HG03175 (cell line): ENCODE measurements at regions not wholly inside any gene's neighbourhood (a gene's known extent, or its start where the extent isn't known, plus 50 kb on each side); places are given as distances from the start of the nearest gene placed in this dataset.

Source experiments
- ATAC-seq: cut with Tn5 transposase; IDR thresholded peaks from one replicate; pipeline ENCODE4 v1.9.1; 2021; ENCODE audit warnings: mild to moderate bottlenecking, moderate library complexity; ENCODE audit not compliant: unreplicated experiment

DNA sequence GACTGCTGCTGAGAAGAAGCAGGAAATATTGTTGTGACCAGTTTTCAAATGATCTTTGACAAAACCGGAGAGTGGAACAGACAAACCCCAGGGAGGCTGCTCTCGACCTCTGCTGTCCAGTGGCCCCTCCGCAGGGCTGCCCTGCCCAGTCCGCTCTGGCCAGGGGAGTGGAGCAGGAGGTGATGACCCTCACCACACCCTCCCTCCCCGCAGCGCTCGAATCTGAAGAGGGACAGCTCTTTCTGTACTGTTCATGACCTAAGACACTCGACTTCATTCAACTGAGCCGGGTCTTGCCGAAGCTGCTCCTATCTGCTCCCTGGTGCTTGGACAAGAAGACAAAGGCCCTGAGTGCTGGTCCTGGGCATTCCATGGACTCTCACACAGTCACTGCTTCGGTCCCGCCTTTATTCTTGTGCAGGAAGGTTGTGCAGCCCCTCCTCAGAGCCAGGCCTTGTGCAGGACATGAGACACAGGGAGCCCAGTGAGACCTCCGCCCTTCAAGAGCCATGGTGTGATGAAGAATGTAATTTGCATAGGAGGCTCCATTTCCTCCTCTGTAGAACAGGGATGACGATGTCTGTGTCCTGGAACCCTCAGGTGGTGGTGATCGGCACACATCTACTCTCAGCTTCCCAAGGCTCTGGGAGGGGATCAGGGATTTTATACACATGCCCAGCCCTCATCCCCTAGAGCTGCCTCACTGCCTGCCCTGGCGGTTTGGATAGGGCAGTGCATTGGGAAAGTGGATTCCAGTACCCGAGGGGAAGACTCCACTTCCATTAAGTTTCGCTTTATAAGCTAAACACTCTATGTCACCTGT, 97.1 kb upstream of the PRR20G start:
- ATAC-seq, result no peak

GRCh38 chr3:127383656-127384179, 95.9 kb upstream of the PRR20G start:
- no peak for ATAC-seq

GRCh38 chr3:127377801-127378655, 90.2 kb upstream of the PRR20G start:
- ATAC-seq, result no peak

- ATAC-seq, result no peak
Observed at GRCh38 chr3:127375151-127375930, 87.5 kb upstream of the PRR20G start.

DNA sequence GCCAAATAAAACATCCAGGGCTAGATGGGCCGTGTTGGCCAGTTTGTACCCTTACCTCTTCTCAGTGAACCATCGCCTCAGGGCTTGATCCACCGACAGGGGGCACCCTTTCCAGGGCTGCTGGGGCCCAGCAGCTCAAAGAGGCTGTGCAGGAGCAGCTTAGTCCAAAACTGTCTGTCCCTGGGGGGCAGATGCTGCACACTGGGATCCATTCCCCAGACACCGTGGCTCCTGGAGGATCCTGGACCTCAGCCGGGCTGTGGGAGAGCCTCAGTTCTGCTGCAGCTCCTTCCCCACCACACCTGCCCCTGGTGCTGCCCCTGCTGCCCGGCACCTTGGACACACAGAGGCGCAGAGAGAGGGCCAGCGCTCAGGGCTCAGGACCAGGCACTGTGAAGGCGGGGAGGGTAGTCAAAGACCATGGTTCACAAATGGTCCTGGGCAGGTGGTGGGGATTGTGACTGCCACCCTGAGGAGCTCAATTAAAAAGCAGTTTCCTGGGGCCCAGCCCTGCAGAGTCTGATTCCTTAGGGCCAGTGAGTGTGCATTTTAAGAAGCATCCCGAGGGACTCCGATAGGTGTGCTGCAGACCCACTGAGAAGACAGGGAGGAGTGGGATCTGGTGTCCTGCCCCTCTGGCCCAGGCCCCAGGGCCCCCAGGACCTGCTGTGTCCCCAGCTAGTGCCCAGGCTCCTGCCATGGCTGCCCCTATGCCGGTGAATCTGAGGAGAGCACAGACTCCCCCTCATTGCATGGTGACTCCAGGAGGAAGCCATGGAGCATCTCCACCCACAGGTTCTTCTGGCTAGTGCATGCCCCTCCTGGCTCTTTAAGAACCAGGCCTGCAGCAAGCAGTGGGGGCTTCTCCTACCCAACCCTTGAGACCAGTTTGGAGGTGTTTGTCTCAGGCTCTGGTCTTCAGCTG, 86.5 kb upstream of the PRR20G start:
- ATAC-seq, result no peak

DNA sequence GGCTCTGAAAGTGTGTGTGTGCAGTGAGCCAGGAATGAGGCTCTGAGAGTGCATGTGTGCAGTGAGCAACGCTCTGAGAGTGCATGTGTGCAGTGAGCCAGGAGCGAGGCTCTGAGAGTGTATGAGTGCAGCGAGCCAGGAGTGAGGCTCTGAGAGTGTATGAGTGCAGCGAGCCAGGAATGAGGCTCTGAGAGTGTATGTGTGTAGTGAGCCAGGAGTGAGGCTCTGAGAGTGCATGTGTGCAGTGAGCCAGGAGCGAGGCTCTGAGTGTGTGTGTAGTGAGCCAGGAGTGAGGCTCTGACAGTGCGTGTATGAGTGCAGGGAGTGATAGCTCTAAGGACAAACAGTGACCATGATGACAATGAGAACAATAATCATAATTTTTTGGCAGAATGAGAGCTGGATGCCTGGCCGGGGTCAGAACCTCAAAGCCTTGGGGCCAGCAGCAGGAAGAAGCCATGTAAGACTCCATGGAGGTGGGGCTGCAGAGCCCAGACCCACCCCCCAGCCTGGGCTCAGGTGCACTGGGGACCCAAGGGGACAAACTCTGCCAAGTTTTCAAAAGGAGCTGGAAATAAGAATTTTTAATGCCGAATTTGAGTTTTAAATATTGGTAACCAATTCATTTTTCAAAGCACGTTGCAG, 85.7 kb upstream of the PRR20G start:
- ATAC-seq, result no peak

GRCh38 chr3:127371846-127372245, 84.0 kb upstream of the PRR20G start:
- ATAC-seq, result no peak

- ATAC-seq, result no peak
Observed at GRCh38 chr3:127371334-127371733, 83.5 kb upstream of the PRR20G start.

- no peak for ATAC-seq
Observed at GRCh38 chr3:127370906-127371305, 83.1 kb upstream of the PRR20G start.

DNA sequence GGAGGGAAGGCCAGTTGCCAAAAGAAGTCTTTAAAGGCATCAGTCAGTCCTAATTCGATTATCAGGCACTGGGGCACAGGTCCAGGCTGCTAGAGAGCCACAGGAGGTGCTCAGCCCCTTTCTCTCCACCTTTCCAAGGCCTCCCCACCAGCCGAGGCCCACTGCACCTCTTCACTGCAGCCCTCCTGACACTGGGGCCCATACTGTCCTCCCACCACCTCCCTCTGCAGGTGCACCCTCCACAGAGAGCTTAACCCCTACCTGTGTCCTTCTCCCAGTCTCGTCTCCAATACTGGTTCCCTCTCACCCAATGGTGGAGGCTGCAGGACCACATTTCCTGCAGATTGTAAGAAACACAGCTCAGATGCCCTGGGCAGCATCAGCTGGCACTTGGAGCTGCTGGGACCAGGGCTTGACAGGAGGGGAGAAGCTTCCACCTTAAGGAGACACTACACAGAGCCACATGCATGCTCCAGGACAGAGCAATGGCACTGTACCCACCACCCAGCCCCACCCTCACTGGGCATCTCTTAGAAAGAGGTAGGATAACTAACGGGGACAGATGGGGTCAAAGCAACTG, 81.6 kb upstream of the PRR20G start:
- no peak for ATAC-seq

- ATAC-seq, result no peak
Observed at GRCh38 chr3:127368186-127369032, 80.6 kb upstream of the PRR20G start.

DNA sequence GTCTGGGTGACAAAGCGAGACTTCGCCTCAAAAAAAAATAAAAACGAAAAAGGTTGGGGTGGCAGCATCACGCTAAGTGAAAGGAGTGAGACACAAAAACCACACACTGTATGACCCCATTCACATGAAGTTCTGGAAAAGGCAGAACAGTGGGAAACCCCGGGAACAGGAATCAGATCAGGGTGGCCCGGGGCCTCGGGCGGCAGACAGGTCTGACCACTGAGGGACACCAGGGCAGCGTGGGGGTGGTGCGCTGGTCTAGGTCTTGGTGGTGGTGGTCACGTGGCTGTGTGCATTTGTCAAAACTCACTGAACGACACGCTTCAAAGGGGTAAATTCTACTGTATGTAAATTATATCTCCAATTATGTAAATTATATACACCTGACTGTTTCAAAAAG, 79.7 kb upstream of the PRR20G start:
- ATAC-seq, result no peak

GRCh38 chr3:127366383-127366782, 78.5 kb upstream of the PRR20G start:
- ATAC-seq, result no peak

DNA sequence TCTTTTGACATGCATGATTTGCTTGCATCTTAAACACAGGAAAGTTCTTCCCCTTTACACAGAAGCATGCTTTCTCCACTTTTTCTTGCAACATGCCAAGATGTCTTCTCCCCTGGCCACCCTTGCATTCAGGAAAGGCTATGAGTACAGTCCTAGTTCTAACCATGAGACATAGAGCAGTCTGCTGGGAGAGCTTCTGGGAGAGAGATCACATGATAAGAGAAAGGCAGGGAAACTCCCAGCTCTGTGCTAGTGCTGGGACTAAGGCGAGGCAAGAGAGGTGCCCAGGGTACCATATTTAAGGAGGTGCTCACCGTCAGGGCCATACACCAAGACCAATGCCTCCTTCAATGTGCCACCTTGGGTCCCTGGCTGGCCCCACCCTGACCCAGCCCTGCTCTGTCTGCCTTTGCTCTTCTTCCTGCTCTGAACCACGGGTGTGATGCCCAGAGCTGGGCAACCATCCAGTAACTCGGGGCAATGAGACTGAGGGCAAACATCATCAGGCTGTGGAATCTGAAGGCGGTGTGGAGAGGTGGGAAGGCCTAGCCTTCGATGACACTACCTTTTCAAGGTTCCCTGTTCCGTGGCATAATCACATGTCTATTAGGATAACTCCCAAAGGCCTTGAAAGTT, 77.4 kb upstream of the PRR20G start:
- ATAC-seq, result no peak

DNA sequence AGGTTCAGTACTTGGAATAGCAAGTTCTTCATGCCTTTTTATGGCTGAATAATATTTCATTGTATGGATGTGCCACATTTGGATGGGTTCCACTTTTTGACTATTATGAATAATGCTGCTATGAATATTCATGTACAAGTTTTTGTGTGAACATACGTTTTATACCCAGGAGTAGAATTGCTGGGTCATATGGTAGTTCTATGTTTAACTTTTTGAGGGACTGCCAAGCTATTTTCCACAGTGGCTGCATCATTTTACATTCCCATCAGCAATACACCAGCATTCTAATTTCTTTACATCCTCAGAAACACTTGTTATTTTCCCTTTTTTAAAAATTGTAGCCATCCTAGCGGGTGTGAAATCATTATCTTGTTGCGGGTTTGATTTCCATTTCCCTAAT, 76.0 kb upstream of the PRR20G start:
- ATAC-seq, result no peak

DNA sequence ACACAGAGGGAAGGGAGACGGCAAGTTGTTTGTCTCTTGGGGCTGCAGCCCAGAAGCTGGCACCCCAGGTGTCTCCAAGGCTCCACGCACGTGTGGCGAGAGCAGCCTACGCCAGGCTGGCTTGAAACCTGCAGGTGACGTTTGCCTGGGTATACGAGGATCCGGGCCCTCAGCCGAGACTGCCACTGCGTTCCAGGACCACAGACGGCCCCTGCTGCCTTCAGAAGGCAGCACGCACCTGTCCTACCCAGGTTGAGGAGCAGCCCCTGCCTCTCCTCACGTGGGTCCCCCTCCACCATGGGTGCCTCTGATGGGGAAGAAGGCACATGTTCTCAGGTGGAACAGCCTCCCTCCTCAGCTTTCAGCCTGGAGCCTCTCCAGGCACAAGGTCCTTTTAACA, 75.3 kb upstream of the PRR20G start:
- ATAC-seq, result no peak

GRCh38 chr3:127360647-127361046, 72.8 kb upstream of the PRR20G start:
- no peak for ATAC-seq

- ATAC-seq, result no peak
Observed at GRCh38 chr3:127358641-127359040, 70.8 kb upstream of the PRR20G start.
